T47D (cell line): ENCODE measurements at regions not wholly inside any gene's neighbourhood (a gene's known extent, or its start where the extent isn't known, plus 50 kb on each side); places are given as distances from the start of the nearest gene placed in this dataset.
A peak's percentile ranks its signal among the peaks of the same experiment; 100 is the strongest.

Source experiments
- DNase-seq, 2 experiments: peaks; one replicate each; pipeline versions ENCODE4 v3.0.0 to v3.0.0-alpha.2; 2011 to 2012; ENCODE audit warnings: low read depth in 1 of 2, low spot score in 1 of 2
- JUND ChIP-seq: IDR thresholded peaks from 2 replicates; pipeline ENCODE4 v1.6.1; 2012; ENCODE audit warnings: low read depth
- in situ Hi-C: cut with HindIII; loops from 2 replicates; pipeline ENCODE4 v1.10.0; 2016; ENCODE audit warnings: low sequenced_read_pairs, low pct_unique_long_range_greater_than_20kb

- peak in 1 of 2 experiments; percentile 12 for DNase-seq
- no peak for TF ChIP-seq JUND
- in situ Hi-C loops = no loop called here
These were observed 52.3 kb downstream of the MRPL57 start for GRCh38 chr13:21228738-21229137.

DNA sequence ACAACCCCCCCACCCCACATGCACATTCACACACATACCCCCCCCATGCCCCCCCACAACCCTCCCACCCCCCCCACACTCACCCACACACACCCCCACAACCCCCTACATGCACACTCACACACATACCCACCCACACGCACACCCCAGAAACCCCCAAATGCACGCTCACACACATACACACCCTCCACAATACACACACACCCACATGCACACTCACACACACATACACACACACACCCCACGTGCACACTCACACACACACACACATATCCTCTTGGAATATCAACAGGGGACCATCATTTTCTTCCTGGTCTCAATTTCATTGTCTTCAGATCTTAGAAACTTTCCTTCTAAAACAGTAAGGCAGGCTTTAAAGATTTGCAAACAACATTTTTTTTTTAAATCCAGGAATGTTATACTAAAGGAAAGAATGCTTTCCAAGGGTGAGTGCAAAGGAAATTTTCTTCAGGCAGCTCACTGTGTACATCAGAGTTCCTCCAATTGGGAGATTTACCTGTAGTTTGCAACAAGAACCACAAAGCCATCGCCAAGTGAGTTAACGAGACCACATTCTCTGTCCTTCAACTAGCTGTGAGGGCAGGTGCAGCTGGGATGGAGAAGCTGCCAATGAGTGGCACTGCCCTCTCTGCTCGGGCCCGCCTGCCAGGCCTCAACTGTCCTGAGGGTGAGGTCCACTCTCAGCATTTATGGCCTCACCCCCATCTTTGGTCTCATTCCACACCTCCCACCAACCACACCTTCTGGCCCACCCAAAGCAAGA lies 53.0 kb downstream of the MRPL57 start:
- TF ChIP-seq JUND = no peak
- in situ Hi-C loops = no loop called here
- DNase-seq = no peak

- no peak for DNase-seq
- TF ChIP-seq JUND = no peak
- in situ Hi-C loops = no loop called here
These were observed 54.1 kb downstream of the MRPL57 start for GRCh38 chr13:21230516-21230915.

- no peak for DNase-seq
- TF ChIP-seq JUND = no peak
- in situ Hi-C loops = no loop called here
These were observed 55.0 kb downstream of the MRPL57 start for GRCh38 chr13:21231426-21231940.

DNA sequence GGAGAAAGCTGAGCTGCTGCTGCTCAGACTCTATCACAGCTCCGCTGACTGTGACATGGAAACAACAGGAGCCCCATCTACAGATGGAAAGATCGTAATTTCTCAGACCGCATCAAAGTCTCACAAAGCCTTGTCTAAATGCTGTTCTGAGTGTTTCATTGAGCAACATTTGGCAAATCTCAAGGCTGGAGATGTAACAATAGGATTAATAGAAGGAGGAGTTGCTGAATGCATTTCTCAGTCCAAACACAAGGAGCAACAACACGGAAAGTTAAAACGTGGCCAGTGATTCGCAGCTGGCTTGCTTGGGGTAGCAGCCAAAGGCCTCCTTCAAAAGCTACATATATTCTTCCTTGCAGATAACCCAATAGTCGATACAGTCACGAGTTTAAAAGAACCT lies 55.7 kb downstream of the MRPL57 start:
- in situ Hi-C loops = no loop called here
- DNase-seq = no peak
- TF ChIP-seq JUND = no peak

DNA sequence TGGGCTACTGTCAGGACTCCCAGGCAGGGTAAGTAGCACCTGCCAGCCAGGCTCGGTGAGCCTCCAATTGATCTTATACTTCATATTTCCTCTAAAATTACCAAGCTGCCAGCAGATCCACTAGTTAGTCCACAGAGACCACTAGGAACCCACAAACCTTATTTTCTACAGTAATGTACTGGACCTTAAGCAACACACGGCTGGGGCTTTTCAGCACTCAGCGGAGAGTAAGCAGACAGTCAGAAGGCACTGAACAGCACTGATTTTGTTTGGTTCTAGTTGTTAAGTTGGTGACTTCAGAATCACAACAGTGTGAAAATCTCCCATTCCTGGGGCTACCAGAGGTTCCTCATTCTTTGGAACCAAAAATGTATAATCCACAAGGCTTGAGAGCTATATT lies 56.1 kb downstream of the MRPL57 start:
- TF ChIP-seq JUND = no peak
- no peak for DNase-seq
- in situ Hi-C loops = no loop called here

DNA sequence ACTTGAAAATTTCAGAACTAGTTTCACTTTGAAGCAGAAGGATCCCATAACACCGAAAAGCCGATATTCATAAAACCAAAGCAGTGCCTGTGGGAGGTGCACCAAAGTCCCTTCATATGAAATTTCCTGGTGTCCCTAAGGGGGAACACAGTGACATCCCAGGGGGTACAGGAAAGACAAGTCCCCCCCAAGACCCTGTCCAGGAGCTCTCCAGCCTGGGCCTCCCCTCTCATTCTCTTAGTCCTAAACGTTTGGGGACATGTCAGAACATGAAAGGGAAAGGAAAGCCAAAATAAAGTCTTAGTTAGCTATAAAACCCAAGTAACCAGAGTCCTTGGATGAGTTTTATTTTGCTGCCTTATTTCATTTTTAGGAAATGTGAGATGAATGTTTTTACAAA lies 56.6 kb downstream of the MRPL57 start:
- in situ Hi-C loops = no loop called here
- DNase-seq = no peak

GRCh38 chr13:21234526-21234925 lies 58.1 kb downstream of the MRPL57 start:
- no peak for TF ChIP-seq JUND
- in situ Hi-C loops = no loop called here
- DNase-seq = peak in 1 of 2 experiments; percentile 13

More for the DNA sequence above, 56.6 kb downstream of the MRPL57 start:
- no peak for TF ChIP-seq JUND

GRCh38 chr13:21235174-21235573 lies 58.7 kb downstream of the MRPL57 start:
- in situ Hi-C loops = no loop called here
- TF ChIP-seq JUND = no peak
- no peak for DNase-seq

GRCh38 chr13:21237081-21237480 lies 60.6 kb downstream of the MRPL57 start:
- DNase-seq = no peak
- in situ Hi-C loops = no loop called here
- no peak for TF ChIP-seq JUND

- no peak for TF ChIP-seq JUND
- no peak for DNase-seq
- in situ Hi-C loops = no loop called here
These were observed 61.8 kb downstream of the MRPL57 start for GRCh38 chr13:21238267-21238666.

- in situ Hi-C loops = no loop called here
- no peak for DNase-seq
- TF ChIP-seq JUND = no peak
These were observed 64.1 kb downstream of the MRPL57 start for GRCh38 chr13:21240586-21240985.

- in situ Hi-C loops = no loop called here
- no peak for DNase-seq
- no peak for TF ChIP-seq JUND
These were observed 65.8 kb downstream of the MRPL57 start for GRCh38 chr13:21242236-21242635.
